NCI-H345 (cell line): ENCODE measurements at regions not wholly inside any gene's neighbourhood (a gene's known extent, or its start where the extent isn't known, plus 50 kb on each side); places are given as distances from the start of the nearest gene placed in this dataset.
A peak's percentile ranks its signal among the peaks of the same experiment; 100 is the strongest.

Source experiments
- DNase-seq: peaks from one replicate; lab custom pipeline; 2025; lab: John Stamatoyannopoulos, UW

GRCh38 chrX:27924718-27925117 is 56.5 kb downstream of the DCAF8L1 start:
- DNase-seq = no peak

- DNase-seq = no peak
These were observed 57.0 kb downstream of the DCAF8L1 start for GRCh38 chrX:27924261-27924660.

GRCh38 chrX:27918799-27919198 is 62.5 kb downstream of the DCAF8L1 start:
- DNase-seq = peak; percentile 26

GRCh38 chrX:27917713-27918500 is 63.3 kb downstream of the DCAF8L1 start:
- no peak for DNase-seq

- DNase-seq = no peak
These were observed 65.6 kb downstream of the DCAF8L1 start for GRCh38 chrX:27915617-27916016.

GRCh38 chrX:27910412-27910811 is 70.8 kb downstream of the DCAF8L1 start:
- no peak for DNase-seq

- DNase-seq = no peak
These were observed 77.3 kb downstream of the DCAF8L1 start for GRCh38 chrX:27903960-27904359.

GRCh38 chrX:27893871-27894270 is 86.1 kb downstream of the MAGEB10 start:
- DNase-seq = no peak

- DNase-seq = no peak
These were observed 85.4 kb downstream of the MAGEB10 start for GRCh38 chrX:27893211-27893610.

- DNase-seq = no peak
These were observed 82.8 kb downstream of the MAGEB10 start for GRCh38 chrX:27890611-27891010.

GRCh38 chrX:27889878-27890277 is 82.1 kb downstream of the MAGEB10 start:
- no peak for DNase-seq

GRCh38 chrX:27884654-27885053 is 76.9 kb downstream of the MAGEB10 start:
- DNase-seq = no peak

GRCh38 chrX:27883468-27884092 is 75.8 kb downstream of the MAGEB10 start:
- no peak for DNase-seq

GRCh38 chrX:27882695-27883094 is 74.9 kb downstream of the MAGEB10 start:
- no peak for DNase-seq

- no peak for DNase-seq
These were observed 71.1 kb downstream of the MAGEB10 start for GRCh38 chrX:27878862-27879261.
